ENCODE measurements at regions not wholly inside any gene's neighbourhood (a gene's known extent, or its start where the extent isn't known, plus 50 kb on each side); places are given as distances from the start of the nearest gene placed in this dataset.

- TF ChIP-seq RAD21 (conservative IDR thresholded peaks at IDR 0.05 in 1 of 2, IDR thresholded peaks at IDR 0.05 in 1 of 2) = no peak
- TF ChIP-seq CTCF (IDR thresholded peaks at IDR 0.05) = no peak
- TF ChIP-seq USF2 (IDR thresholded peaks at IDR 0.05) = no peak
- no peak for TF ChIP-seq BCL3 (IDR thresholded peaks at IDR 0.05)
- TF ChIP-seq POLR2A (IDR thresholded peaks at IDR 0.05; ENCODE audit: low read length) = no peak
- TF ChIP-seq CEBPB (IDR thresholded peaks at IDR 0.05) = no peak
- TF ChIP-seq MAX (IDR thresholded peaks at IDR 0.05) = no peak
- TF ChIP-seq JUN (IDR thresholded peaks at IDR 0.05) = no peak
- TF ChIP-seq REST (IDR thresholded peaks at IDR 0.05) = no peak
- TF ChIP-seq ZFP36 (IDR thresholded peaks at IDR 0.05; ENCODE audit: borderline replicate concordance, partially characterized antibody) = no peak
Observed at GRCh38 chr20:60091861-60092260, 133.6 kb downstream of the CDH26 start.
